Adrenal gland (tissue), 9 donors: ENCODE measurements at regions not wholly inside any gene's neighbourhood (a gene's known extent, or its start where the extent isn't known, plus 50 kb on each side); places are given as distances from the start of the nearest gene placed in this dataset.

ENCODE experiments used
- DNase-seq, 7 donors: peaks; one replicate each; pipeline ENCODE4 v3.0.0-alpha.2; 2019 to 2020
- H3K27ac ChIP-seq, 5 donors: fragments of 200-600 bp; sonication (generic) in 4 of 5; 1 replicate in 3 of 5; 2 replicates in 2 of 5; pipeline versions ENCODE4 v1.5.1 to v1.8.0; 2016 to 2020; ENCODE audit warnings: mild to moderate bottlenecking in 1 of 5
- H3K27me3 ChIP-seq: fragments of 200-600 bp; 2 replicates; pipeline ENCODE4 v1.8.0; 2021
- H3K36me3 ChIP-seq, 2 donors: fragments of 200-600 bp; replicated peaks in 1 of 2; 1 replicate in 1 of 2; 2 replicates in 1 of 2; pipeline versions ENCODE4 v1.5.1 to v1.8.0; 2018 to 2022
- H3K4me1 ChIP-seq, 2 donors: fragments of 200-600 bp; replicated peaks in 1 of 2; 1 replicate in 1 of 2; 2 replicates in 1 of 2; pipeline versions ENCODE4 v1.5.1 to v1.8.0; 2018 to 2021
- H3K4me3 ChIP-seq, 4 donors: fragments of 200-600 bp; sonication (generic) in 3 of 4; one replicate each; pipeline ENCODE4 v1.5.1; 2016 to 2018
- H3K9me3 ChIP-seq, 3 donors: fragments of 200-600 bp; sonication (generic) in 1 of 3; replicated peaks in 1 of 3; 1 replicate in 2 of 3; 2 replicates in 1 of 3; pipeline versions ENCODE4 v1.5.1 to v1.8.0; 2016 to 2021
- CTCF ChIP-seq, 6 experiments: fragments of 450-650 bp in 4 of 6; fragments of 200-600 bp in 2 of 6; sonication (generic) in 1 of 6; IDR thresholded peaks; 1 replicate in 5 of 6; 2 replicates in 1 of 6; pipeline versions ENCODE4 v1.5.1 to v1.8.0; 2016 to 2021; ENCODE audit warnings: antibody characterized with exemption in 6 of 6, mild to moderate bottlenecking in 2 of 6, moderate library complexity in 1 of 6
- POLR2A ChIP-seq, 2 donors: fragments of 450-650 bp; IDR thresholded peaks; one replicate each; pipeline ENCODE4 v1.6.1; 2017; ENCODE audit warnings: antibody characterized with exemption in 2 of 2, mild to moderate bottlenecking in 2 of 2, moderate library complexity in 1 of 2
- WGBS, 4 donors: extraction: QIAGEN DNeasy Blood & Tissue Kit in 2 of 4; methylation state at CpG; one replicate each; pipeline versions ENCODE4 v1.1.5 to v1.1.7; 2013 to 2017; 5-methylcytosine and 5-hydroxymethylcytosine counted together
- intact Hi-C, 2 donors: fragments of 100-400 bp; cut with DNase I; formaldehyde crosslinking; loops; one replicate each; pipeline versions ENCODE4 v1.14.1 to v1.15.0; 2022 to 2023
- donor health status: healthy with polysubstance abuse.
- donor health status: Bipolar disorder and iron deficiency.
- donor health status: DM: yes; HTN: yes; CAD: no.
- donor health status: DM: no; HTN: no; CAD: no.
- donor health status: DM: no; HTN: no; CAD: no.

GRCh38 chr20:40765814-40766480, 76.9 kb upstream of the MAFB start:
- no peak overlapping the region for H3K27ac ChIP-seq
- intact Hi-C loops: no loop called here
- no peak for DNase-seq
- no peaks in the 10 kb centered on the region for H3K4me1 ChIP-seq
- 83 to 91% (median 87%) methylated on average over 3 to 4 of the region's 4 CpGs for WGBS, 4 donors
- no peaks in the 10 kb centered on the region for H3K27me3 ChIP-seq
- H3K4me3 ChIP-seq: no peak overlapping the region
- TF ChIP-seq CTCF (IDR thresholded peaks at IDR 0.05) (no peak), POLR2A (IDR thresholded peaks at IDR 0.05) (no peak)
- H3K36me3 ChIP-seq: no peaks in the 10 kb centered on the region
- H3K9me3 ChIP-seq: no peaks in the 10 kb centered on the region

GRCh38 chr20:40766790-40767614, 78.0 kb upstream of the MAFB start:
- H3K36me3 ChIP-seq: no peaks in the 10 kb centered on the region
- H3K27ac ChIP-seq: no peak overlapping the region
- no peaks in the 10 kb centered on the region for H3K27me3 ChIP-seq
- intact Hi-C loops: no loop called here
- H3K9me3 ChIP-seq: no peaks in the 10 kb centered on the region
- no peaks in the 10 kb centered on the region for H3K4me1 ChIP-seq
- DNase-seq: peak in 1 of 7 donors; percentile 4
- TF ChIP-seq POLR2A (IDR thresholded peaks at IDR 0.05) (no peak), CTCF (IDR thresholded peaks at IDR 0.05) (no peak)
- no peak overlapping the region for H3K4me3 ChIP-seq
- WGBS, 4 donors: 75 to 80% (median 76%) methylated on average over 4 to 5 of the region's 5 CpGs

- Histone ChIP-seq H3K27me3 (no peaks in the 10 kb centered on the region), H3K4me3 (no peak overlapping the region), H3K4me1 (no peaks in the 10 kb centered on the region), H3K9me3 (no peaks in the 10 kb centered on the region), H3K36me3 (no peaks in the 10 kb centered on the region), H3K27ac (no peak overlapping the region)
- 87 to 94% (median 88%) methylated on average over 3 of the region's 3 CpGs for WGBS, 4 donors
- intact Hi-C loops: no loop called here
- TF ChIP-seq CTCF (IDR thresholded peaks at IDR 0.05) (no peak), POLR2A (IDR thresholded peaks at IDR 0.05) (no peak)
- peak in 1 of 7 donors; percentile 23 for DNase-seq
These were observed 78.5 kb upstream of the MAFB start for GRCh38 chr20:40767615-40767924.

GRCh38 chr20:40768105-40768504, 79.1 kb upstream of the MAFB start:
- no peaks in the 10 kb centered on the region for H3K4me1 ChIP-seq
- intact Hi-C loops: no loop called here
- no peaks in the 10 kb centered on the region for H3K36me3 ChIP-seq
- no peaks in the 10 kb centered on the region for H3K27me3 ChIP-seq
- WGBS, 4 donors: 85 to 100% (median 91%) methylated on average over 3 of the region's 3 CpGs
- H3K27ac ChIP-seq: no peak overlapping the region
- DNase-seq: peak in 1 of 7 donors; percentile 1
- H3K4me3 ChIP-seq: no peak overlapping the region
- H3K9me3 ChIP-seq: no peaks in the 10 kb centered on the region
- TF ChIP-seq CTCF (IDR thresholded peaks at IDR 0.05): no peak
- no peak for TF ChIP-seq POLR2A (IDR thresholded peaks at IDR 0.05)
